Spinal cord (tissue), 9 donors: ENCODE measurements at regions not wholly inside any gene's neighbourhood (a gene's known extent, or its start where the extent isn't known, plus 50 kb on each side); places are given as distances from the start of the nearest gene placed in this dataset.

Source experiments
- DNase-seq, 6 donors: peaks; one replicate each; pipeline versions ENCODE4 v3.0.0 to v3.0.0-alpha.2; 2013 to 2015; ENCODE audit warnings: low spot score in 6 of 6, low read depth in 4 of 6
- H3K27ac ChIP-seq: one replicate; pipeline ENCODE4 v1.5.1; 2013; ENCODE audit warnings: low read depth, low read length, control low read depth
- H3K27me3 ChIP-seq: one replicate; pipeline ENCODE4 v1.6.1; 2013; ENCODE audit warnings: low read length; ENCODE audit not compliant: control insufficient read depth, insufficient read depth
- H3K36me3 ChIP-seq: one replicate; pipeline ENCODE4 v1.6.1; 2013; ENCODE audit warnings: low read length; ENCODE audit not compliant: control insufficient read depth, insufficient read depth
- H3K4me1 ChIP-seq: one replicate; pipeline ENCODE4 v1.6.1; 2013; ENCODE audit warnings: low read length; ENCODE audit not compliant: control insufficient read depth, insufficient read depth
- H3K4me3 ChIP-seq: one replicate; pipeline ENCODE4 v1.5.1; 2013; ENCODE audit warnings: low read depth, low read length, control low read depth
- H3K9me3 ChIP-seq: one replicate; pipeline ENCODE4 v1.6.1; 2013; ENCODE audit warnings: low read length; ENCODE audit not compliant: control insufficient read depth, insufficient read depth
- WGBS: methylation state at CpG from one replicate; pipeline ENCODE4 v1.1.5; 2013; ENCODE audit warnings: missing lambda C conversion rate; ENCODE audit not compliant: insufficient coverage; 5-methylcytosine and 5-hydroxymethylcytosine counted together
- donor health status: healthy.

GRCh38 chr18:28995319-28995718, 818.4 kb upstream of the CDH2 start:
- Histone ChIP-seq H3K4me3 (no peak overlapping the region), H3K27ac (no peak overlapping the region), H3K9me3 (no peaks in the 10 kb centered on the region), H3K27me3 (no peaks in the 10 kb centered on the region), H3K4me1 (no peaks in the 10 kb centered on the region), H3K36me3 (no peaks in the 10 kb centered on the region)
- DNase-seq, result no peak

DNA sequence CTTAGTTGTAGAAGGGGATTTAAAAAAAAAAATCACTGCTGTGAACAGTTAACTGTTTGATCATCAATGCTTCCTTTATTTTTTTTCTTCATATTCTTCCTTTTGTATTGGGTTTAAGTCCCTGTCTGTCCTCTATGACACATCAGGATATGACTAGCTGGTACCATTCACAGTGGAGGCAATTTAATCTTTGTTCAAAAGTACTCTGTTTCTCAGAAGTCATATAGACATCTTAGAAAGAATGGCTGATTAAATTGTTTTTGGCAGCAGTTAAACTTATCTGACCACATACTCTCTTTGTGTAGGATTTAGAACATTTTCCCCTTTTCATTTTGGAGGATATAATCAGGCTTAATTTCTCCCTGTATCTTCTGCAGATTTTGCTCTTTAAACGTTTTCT, 807.8 kb upstream of the CDH2 start:
- no peaks in the 10 kb centered on the region for H3K27me3 ChIP-seq
- DNase-seq, result no peak
- WGBS, result no CpG with 5 or more reads among the region's 1 CpG
- no peaks in the 10 kb centered on the region for H3K9me3 ChIP-seq
- H3K4me3 ChIP-seq, result no peak overlapping the region
- no peaks in the 10 kb centered on the region for H3K36me3 ChIP-seq
- H3K4me1 ChIP-seq, result no peaks in the 10 kb centered on the region
- no peak overlapping the region for H3K27ac ChIP-seq

- DNase-seq, result no peak
- H3K4me3 ChIP-seq, result no peak overlapping the region
- peaks cover 2% of the 10 kb centered on the region for H3K9me3 ChIP-seq
- H3K4me1 ChIP-seq, result no peaks in the 10 kb centered on the region
- WGBS, result no CpG with 5 or more reads among the region's 1 CpG
- no peaks in the 10 kb centered on the region for H3K27me3 ChIP-seq
- no peak overlapping the region for H3K27ac ChIP-seq
- H3K36me3 ChIP-seq, result no peaks in the 10 kb centered on the region
These were observed 797.6 kb upstream of the CDH2 start for GRCh38 chr18:28974504-28974903.

- Histone ChIP-seq H3K27ac (no peak overlapping the region), H3K9me3 (peaks cover 2% of the 10 kb centered on the region), H3K4me1 (no peaks in the 10 kb centered on the region), H3K36me3 (no peaks in the 10 kb centered on the region), H3K27me3 (no peaks in the 10 kb centered on the region), H3K4me3 (no peak overlapping the region)
- no peak for DNase-seq
- WGBS, result 100% methylated on average over 1 of the region's 1 CpG
These were observed 796.4 kb upstream of the CDH2 start for GRCh38 chr18:28973324-28973723.

- H3K9me3 ChIP-seq, result peaks cover 2% of the 10 kb centered on the region
- DNase-seq, result peak in 2 of 6 donors; percentile 15 to 79
- no peak overlapping the region for H3K27ac ChIP-seq
- H3K36me3 ChIP-seq, result no peaks in the 10 kb centered on the region
- 42% methylated on average over 2 of the region's 5 CpGs for WGBS
- H3K4me1 ChIP-seq, result no peaks in the 10 kb centered on the region
- H3K27me3 ChIP-seq, result no peaks in the 10 kb centered on the region
- H3K4me3 ChIP-seq, result no peak overlapping the region
These were observed 795.5 kb upstream of the CDH2 start for GRCh38 chr18:28972333-28972907.

GRCh38 chr18:28963481-28963880, 786.6 kb upstream of the CDH2 start:
- Histone ChIP-seq H3K27me3 (no peaks in the 10 kb centered on the region), H3K27ac (no peak overlapping the region), H3K36me3 (no peaks in the 10 kb centered on the region), H3K4me1 (no peaks in the 10 kb centered on the region), H3K4me3 (no peak overlapping the region), H3K9me3 (no peaks in the 10 kb centered on the region)
- peak in 1 of 6 donors; percentile 45 for DNase-seq

GRCh38 chr18:28961669-28962228, 784.8 kb upstream of the CDH2 start:
- no peaks in the 10 kb centered on the region for H3K27me3 ChIP-seq
- no peak overlapping the region for H3K27ac ChIP-seq
- no peaks in the 10 kb centered on the region for H3K4me1 ChIP-seq
- H3K4me3 ChIP-seq, result no peak overlapping the region
- 96% methylated on average over 4 of the region's 8 CpGs for WGBS
- DNase-seq, result peak in 1 of 6 donors; percentile 14
- H3K36me3 ChIP-seq, result no peaks in the 10 kb centered on the region
- no peaks in the 10 kb centered on the region for H3K9me3 ChIP-seq

GRCh38 chr18:28960146-28960545, 783.2 kb upstream of the CDH2 start:
- H3K36me3 ChIP-seq, result no peaks in the 10 kb centered on the region
- no peaks in the 10 kb centered on the region for H3K9me3 ChIP-seq
- no peak overlapping the region for H3K27ac ChIP-seq
- H3K4me1 ChIP-seq, result no peaks in the 10 kb centered on the region
- no CpG with 5 or more reads among the region's 2 CpGs for WGBS
- H3K27me3 ChIP-seq, result no peaks in the 10 kb centered on the region
- no peak overlapping the region for H3K4me3 ChIP-seq
- DNase-seq, result no peak

- H3K27me3 ChIP-seq, result no peaks in the 10 kb centered on the region
- H3K36me3 ChIP-seq, result no peaks in the 10 kb centered on the region
- no peak overlapping the region for H3K27ac ChIP-seq
- no peaks in the 10 kb centered on the region for H3K4me1 ChIP-seq
- no peak for DNase-seq
- H3K4me3 ChIP-seq, result no peak overlapping the region
- peaks cover 8% of the 10 kb centered on the region for H3K9me3 ChIP-seq
These were observed 775.4 kb upstream of the CDH2 start for GRCh38 chr18:28952339-28952738.

GRCh38 chr18:28947900-28948299, 771.0 kb upstream of the CDH2 start:
- Histone ChIP-seq H3K27me3 (no peaks in the 10 kb centered on the region), H3K9me3 (peaks cover 8% of the 10 kb centered on the region), H3K4me1 (no peaks in the 10 kb centered on the region), H3K4me3 (no peak overlapping the region), H3K36me3 (no peaks in the 10 kb centered on the region), H3K27ac (no peak overlapping the region)
- no peak for DNase-seq
- no CpG with 5 or more reads among the region's 1 CpG for WGBS
